ENCODE measurements at regions not wholly inside any gene's neighbourhood (a gene's known extent, or its start where the extent isn't known, plus 50 kb on each side); places are given as distances from the start of the nearest gene placed in this dataset.
A peak's percentile ranks its signal among the peaks of the same experiment; 100 is the strongest.
"Not testable (repeated sequence)": the region's sequence is repeated elsewhere in the genome, so short reads cannot be mapped to it uniquely, and the experiment has no call there.

DNA sequence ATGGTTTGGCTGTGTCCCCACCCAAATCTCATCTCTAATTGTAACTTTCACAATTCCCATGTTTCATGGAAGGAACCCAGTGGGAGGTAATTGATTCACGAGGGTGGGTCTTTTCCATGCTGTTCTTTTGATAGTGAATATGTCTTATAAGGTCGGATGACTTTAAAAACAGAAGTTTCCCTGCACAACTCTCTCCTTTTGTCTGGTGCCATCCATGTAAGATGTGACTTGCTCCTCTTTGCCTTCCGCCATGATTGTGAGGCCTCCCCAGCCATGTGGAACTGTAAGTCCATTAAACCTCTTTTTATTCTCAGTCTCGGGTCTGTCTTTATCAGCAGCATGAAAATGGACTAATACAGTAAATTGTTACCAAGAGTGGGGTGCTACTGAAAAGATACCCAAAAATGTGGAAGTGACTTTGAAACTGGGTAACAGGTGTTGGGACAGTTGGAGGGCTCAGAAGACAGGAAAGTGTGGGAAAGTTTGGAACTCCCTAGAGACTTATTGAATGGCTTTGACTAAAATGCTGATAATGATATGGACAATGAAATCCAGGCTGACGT is 251.4 kb upstream of the GK2 start:
- DNase-seq, result not testable (repeated sequence)

DNA sequence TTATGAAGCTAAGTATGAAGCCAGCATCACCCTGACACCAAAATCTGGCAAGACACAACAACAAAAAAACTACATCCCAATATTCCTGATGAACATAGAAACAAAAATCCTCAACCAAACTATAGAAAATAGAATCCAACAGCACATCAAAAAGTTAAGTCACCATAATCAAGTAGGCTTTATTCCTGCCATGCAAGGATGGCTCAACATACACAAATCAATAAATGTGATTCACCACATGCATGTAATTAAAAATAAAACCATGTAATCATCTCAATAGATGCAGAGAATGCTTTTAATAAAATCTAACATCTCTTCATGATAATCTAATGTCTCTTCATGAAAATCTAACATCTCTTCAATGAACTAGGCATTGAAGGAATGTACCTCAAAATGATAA is 249.4 kb upstream of the GK2 start:
- no peak for DNase-seq

DNA sequence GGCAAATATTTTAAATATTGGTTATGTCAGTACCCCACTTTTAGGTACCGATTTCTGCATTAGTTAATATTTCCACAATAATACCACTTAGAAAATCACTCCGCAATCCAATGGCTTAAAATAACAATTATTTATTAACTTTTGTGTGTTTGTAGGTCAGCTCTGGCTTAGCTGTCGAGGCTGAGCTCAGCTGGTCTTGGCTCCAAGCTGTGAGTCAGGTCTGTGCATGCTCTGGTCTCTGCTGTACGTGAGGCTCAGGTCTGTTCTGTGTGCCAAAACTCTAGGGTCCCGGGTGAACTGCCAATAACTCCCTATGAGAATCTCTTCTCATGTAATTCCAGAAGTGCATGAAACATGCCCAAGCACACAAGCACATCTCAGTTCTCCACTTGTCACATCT is 245.8 kb upstream of the GK2 start:
- no peak for DNase-seq

DNA sequence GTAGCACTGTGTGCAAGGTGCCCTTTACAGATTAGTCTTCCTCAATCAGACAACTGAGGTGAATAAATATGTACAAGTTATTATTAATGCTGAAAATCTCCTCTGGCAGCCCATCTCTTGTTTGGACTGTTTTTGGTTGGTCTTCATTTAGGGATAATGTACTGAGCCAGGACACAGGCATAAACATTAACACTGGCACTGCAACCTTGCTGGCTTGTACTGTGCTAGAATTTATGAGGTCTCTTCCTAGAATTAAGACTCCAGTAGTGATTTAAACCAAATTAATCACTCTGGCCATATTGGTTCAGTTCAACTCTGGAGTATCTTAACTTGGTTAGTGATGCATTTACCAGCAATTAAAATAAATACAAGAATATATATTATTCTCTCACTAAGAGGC is 244.7 kb upstream of the GK2 start:
- DNase-seq, result no peak

DNA sequence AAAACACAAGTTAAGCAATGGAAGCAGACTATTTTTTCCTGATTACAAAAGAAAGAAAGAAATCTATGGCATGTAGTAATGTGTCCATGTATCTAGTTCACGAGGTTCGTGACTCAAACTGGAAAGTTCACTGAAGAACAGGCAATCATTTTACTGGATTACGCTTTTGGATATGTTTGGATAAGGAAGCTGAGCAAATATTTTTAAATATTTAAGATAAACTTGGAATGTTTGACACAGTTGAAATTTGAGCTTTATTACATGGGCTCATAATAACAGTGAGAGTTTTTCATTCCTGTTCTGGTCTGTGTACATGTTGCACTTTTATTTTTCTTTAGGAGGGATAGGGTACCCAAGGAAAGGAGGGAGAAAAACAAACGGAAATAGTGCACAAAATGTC is 244.2 kb upstream of the GK2 start:
- no peak for DNase-seq

DNA sequence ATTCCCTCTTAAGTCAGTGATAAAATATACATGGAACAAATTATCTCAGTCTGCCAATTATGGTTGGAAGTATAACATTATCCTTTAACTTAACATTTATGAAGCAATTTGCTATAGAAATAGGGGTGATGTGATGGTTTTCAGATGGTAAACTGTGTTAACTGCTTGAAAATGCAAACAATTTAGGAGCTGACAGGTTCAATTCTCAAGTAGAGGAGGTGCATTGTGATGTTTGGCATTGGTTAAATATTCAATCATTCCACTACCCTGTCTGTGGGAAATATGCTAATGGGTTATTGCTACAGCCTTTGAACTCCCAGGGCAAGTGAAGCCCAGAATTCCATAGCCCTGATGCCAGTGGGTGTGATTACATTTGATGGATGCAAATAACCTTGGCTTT is 243.4 kb upstream of the GK2 start:
- DNase-seq, result no peak

DNA sequence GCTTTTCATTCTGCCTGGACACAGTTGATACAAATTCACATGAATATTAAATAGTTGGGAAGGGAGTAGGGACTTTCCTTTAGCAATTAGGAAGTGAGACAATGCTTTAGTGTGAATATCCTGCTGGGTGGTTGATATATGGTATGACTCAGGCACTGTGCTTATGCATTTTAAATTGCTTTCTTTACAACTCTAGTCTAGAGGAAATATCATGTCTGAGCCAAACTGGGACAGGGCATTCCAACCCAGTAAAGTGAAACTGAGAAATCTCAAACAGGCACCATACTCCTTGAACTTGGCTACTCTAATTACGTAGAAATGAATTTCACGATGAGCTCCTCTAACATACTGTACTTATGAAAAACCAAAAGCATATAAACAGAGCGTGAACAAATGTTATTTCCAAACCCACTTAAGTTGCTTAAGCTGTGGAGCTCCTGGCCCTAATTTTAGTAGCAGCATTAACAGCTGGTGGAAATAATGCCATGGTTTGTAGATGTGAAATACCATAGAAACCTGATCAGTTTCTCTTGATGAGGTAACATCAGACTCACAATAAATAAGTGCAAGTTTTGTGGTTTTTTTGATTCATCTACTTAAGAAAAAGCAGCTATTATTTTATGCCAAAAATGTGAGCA is 242.9 kb upstream of the GK2 start:
- peak in 1 of 4 experiments; percentile 4 for DNase-seq

DNA sequence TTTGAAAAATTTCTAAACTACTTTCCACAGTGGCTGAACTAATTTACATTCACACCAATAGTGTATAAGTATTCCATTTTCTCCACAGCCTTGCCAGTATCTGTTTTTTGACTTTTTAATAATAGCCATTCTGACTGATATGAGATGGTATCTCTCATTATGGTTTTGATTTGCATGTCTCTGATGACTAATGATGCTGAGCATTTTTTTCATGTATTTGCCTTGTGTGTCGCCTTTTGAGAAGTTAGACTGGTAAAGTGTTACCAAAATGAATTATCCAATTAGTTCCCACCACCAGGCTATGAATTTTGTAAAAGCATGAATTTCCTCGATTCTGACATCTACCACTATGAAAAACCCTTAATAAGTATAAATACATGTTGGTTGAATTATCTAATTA is 242.2 kb upstream of the GK2 start:
- DNase-seq, result no peak

DNA sequence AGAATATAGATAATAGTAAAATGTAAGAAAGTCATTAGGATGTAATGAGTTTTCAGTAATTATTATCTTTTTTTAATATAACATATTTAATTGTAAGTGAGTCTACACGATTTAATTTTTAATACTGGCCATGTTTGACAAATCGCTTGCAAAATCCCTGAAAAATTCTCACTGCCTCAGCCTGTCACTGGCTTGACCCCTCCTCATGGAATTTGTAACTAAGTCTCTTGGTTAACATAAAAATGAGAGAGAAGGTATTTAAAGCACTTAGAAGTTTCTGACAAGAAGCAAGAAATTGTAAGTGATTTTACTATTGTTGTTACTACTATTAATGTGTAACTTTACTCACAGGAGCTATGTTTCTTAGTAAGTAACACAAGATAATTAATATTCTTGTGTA is 237.9 kb upstream of the GK2 start:
- no peak for DNase-seq

DNA sequence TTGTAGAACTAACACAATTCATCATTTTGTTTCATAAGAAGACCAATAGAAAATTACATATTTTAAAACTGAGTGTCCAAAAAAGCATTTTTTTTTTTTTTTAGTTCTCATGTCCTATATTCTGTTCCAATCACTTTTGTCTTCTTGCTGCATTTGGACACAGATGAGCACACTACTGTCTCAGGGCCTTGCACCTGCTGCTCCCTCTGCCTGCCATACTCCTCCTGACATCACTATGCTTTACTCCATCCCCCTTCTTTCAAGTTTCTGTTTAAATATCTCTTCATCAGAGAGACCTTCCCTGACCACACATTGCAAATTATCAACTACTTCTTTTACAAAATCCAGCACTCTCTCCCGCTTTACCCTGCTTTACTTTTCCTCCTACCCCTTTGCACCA is 230.7 kb upstream of the GK2 start:
- no peak for DNase-seq

DNA sequence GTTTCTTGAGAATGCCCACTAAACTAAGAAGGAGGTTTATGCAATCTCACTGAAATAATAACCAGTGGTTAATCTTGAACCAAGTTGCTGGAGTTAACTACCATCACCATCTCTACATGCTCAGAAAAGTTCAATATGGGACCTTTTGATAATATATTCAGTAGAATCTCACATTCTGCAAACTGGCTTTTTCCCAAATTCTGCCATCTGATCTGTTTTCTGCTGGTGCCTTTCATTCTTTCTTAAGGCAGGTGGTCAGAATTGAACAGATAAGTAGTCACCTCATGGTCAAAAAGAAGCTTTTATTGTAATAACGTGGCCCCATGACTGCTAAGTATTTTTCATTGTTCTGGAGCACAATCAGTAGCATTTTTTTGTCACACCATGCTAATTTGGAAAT is 229.0 kb upstream of the GK2 start:
- DNase-seq, result no peak

DNA sequence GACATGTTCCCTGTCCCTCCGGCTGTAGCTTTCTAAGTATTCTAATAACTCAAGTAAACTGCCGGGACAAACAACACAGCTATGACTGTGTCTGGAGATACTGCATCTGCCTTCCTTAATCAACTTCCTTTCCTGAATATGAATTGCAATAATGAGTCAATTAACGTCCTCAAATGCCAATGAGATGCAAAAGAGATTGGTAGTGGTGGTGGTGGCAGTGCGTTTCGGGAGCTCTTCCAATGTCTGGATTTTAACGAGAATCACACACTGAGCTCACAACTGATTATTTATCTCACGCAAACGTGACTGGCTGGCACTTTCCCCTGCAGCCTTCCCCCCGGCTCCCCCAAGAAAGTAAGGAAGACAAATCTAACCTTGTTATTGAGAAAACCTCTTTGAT is 226.1 kb upstream of the GK2 start:
- no peak for DNase-seq

DNA sequence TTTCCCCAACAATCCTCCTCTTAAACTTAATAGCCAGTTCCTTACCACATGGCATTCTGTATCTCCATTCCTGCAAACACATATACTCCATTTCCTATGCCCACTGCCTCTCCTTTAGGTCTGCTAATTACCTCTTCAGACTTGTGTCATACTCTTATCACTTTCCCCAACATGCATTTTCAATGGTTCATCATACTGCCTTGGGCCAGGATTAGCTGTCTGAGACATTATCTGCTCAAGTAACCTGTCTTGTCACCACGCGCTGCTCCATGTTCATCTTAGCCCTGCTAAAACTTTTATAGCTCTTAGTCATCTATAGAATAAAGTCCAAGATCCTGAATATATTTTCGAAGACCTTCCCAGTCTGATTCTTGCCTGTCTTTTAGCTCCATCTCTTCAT is 224.1 kb upstream of the GK2 start:
- no peak for DNase-seq

DNA sequence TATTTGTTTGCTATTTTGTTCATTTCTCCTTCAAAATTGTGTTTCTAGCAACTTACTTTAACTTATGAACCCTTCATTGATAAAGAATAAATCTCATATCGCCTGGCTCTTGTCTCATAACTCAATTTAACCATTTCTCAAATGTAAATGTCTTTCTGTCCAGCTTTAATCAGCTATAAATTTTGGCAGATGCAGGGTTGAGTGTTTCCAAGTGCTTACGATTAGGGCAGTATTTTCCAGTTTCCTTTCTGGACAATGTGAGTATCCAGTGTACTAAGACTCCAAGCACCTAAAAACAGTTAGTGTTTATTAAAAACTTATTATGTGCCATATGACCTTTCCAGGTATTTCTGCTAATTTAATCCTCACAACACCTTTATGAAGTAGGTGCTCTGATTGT is 218.6 kb upstream of the GK2 start:
- DNase-seq, result no peak

DNA sequence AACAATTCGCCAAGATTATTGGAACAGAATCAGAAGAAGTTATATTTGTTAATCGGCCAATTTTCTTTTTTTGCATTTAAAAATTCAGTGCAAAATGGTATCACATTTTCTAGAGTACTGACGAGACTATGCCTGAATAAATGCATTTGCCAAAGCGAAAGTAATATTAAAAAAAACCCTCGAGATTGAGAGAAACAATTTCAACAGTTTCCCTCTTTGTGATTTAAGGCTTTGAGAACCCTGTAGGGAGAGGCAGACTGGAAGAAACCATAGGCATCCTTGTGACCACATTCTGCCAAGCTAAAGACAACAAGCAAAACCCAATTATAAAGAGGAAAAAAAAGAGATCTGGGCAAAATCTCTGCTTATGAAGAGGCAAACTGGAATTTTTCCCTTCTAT is 218.1 kb upstream of the GK2 start:
- no peak for DNase-seq

DNA sequence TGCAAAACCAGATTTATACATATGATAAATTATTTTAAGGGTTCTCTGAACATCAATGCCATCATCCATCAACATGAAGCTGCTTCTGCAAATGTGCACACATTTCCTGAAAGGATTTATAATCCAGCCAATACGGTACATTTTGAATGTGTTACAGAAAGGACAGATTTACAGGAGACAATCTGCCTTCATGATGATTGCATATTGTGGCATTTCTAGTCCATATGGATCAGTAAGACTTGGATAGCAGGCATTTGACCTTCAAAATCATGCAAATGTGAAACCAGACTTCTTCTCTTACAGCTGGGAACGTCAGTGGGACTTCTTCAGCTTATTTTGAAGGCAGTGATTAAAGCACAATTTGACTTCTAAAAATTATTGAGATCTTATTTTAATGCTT is 217.3 kb upstream of the GK2 start:
- no peak for DNase-seq

DNA sequence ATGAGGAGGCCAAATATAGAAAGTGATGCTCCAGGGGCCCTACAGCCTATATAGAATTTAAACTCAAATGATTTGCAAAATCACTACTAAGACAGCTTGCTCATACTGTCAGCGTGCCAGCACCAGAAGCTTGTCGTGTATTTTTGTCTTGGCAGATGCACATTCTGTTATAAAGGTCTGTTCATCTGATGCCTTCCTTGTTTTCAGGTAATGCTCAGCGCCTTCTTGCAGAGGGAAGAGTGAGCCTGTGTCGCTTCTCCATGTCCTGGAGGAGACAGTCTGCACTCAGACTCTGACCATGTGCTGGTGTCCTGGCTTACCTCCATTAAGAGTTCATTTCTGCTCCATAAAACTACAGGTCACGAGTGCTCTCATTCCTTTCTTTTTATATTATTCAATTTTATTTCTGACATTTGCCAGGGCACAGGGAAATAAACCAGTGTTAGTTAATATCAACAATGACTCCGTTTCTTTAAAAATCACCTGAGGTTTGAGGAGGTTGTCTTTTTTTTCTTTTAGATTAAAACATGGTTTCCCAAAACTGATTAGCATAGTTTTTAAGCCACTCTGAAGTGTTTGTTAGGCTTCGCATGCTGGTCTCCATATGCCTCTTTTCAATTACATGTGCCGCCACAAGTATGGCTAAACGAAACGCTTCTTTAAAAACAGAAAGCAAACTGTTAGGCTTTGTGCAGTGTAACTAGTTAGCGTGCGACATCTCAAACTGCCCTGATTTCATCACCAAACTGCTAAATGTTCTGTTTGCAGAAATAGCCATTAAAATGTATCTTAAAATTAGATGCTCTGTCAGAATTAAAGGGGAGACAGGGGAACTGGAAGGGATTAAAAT is 215.2 kb upstream of the GK2 start:
- DNase-seq, result no peak

DNA sequence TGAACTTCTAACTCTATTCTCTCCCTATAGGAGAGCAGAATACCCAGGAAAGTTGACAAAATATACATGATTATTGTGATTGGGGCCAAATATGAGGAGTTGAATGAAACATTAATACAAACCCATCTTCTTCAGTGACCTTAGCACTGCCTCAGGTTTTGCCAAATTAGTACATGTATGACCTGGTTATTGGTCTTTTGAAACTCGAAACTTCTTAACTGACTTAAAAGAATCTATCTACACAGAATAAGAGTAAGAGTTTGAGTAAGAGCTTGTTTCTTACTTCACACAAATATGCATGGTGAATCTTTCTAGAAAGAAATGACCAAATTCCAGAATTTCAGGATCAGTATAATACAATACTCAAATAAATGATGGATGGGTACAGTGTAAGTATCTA is 213.0 kb upstream of the GK2 start:
- DNase-seq, result no peak

DNA sequence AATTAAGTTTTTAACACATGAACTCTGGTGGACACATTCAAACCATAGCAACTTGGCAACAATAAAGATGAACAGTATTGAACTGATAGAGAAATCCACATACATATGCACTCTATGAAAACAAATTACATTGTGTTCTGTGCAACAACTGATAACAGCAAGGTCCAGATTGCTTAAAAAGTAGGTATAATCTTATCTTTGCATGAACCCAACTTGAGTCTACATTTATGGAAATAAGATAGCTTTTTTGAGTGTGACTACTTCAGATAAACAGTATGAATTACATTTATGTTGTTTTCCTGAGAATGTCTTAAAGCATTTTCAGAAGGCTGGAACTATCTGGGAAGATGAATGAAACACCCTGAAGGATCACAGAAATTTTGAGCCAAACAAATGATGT is 212.6 kb upstream of the GK2 start:
- DNase-seq, result no peak

DNA sequence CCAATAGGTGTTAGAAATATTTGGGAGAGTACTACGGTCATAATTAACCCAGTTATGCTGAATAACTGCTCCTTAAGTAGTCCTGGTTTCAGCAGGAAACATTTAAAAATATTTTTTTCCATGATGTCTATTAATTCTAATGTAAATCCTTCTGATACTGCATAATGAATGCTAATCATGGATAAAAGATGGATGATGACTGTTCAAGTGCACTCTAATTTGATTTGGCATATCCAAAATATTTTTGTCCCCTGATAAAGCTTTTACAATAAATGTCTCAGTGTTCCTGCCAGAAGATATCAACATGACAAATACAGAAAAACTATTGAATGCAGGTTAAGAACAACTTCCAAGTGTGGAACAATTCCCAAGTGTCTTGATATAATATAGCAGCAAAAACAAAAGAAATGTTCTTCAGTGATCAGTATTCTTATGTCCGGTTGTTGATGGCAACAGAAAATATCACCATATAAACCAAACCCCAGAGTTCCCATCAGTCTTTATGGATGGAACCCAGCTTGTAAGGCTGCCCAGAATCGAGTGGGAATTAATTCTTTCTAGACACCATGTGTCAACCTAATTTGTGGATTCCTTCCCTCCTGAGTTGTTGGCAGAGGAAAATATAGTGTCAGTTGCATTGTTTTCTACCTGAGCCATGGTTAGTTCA is 205.4 kb upstream of the GK2 start:
- no peak for DNase-seq

DNA sequence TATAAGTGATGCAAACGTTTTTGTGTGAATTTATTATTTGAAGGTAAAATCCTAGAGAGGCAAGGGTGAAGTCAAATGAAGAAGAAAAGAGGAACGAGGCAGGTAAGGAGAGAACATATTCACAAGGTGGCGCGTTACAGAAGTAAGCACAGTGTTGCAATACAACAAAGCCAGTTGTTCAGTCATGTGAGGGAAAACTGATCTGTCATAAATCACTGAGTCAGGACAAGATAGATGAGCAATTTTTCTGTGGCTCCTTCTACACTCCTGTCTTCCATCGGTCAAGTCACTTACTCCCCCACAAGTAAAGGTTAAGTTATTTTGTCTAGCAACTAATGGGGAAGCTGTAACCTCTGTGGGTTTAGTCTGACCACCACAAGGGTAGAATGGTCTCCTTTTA is 203.0 kb upstream of the GK2 start:
- DNase-seq, result no peak

DNA sequence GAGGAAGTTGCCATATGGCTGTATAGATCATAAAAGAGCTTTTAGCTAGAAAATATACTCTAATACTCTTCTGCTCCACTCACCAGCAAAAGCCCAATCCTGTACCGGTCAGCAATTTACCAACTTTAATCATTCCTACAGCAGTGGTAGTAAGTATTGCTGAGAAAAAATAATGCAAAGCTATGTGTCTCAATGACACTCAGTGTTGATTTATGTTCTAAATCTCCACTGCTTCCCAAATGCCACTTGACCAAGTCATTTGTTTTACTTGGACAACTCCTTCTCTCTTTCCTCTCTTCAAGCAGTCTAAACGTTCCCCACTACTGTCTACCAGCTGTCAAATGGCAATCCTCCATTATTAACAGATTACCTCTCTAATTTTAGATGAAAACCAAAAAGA is 201.8 kb upstream of the GK2 start:
- no peak for DNase-seq

DNA sequence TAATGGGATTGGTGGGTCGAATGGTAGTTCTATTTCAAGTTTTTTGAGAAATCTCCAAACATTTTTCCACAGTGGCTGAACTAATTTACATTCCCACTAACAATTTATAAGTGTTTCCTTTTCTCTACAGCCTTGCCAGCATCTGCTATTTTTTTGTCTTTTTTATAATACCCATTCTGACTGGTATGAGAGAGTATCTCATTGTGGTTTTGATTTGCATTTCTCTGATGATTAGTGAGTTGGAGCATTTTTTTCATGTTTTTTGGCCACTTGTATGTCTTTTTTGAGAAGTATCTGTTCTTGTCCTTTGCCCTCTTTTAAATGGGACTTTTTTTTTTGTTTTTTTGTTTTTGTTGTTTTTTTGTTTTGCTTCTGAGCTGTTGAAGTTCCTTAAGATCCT is 200.0 kb upstream of the GK2 start:
- no peak for DNase-seq

DNA sequence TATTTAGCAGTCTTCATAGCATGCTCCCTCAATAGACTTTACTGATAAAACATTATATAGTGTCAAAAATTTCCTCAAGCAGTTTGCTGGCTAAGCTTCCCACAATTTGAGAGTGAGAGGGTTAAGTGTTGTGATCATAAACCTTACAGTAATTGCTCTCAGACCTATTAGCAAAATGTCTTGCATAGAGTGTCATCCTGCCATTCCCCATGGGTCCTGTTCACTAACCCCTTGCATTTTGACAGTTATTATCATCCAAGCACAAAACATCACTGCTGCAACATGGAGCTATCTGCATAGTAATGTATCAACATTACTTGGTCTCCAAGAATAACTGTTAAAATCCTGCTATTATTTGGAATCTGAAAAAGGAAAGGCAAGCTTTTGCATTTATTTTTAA is 196.1 kb upstream of the GK2 start:
- no peak for DNase-seq

All from suppressor macrophage (primary cell).